ENCODE measurements at regions not wholly inside any gene's neighbourhood (a gene's known extent, or its start where the extent isn't known, plus 50 kb on each side); places are given as distances from the start of the nearest gene placed in this dataset.

DNA sequence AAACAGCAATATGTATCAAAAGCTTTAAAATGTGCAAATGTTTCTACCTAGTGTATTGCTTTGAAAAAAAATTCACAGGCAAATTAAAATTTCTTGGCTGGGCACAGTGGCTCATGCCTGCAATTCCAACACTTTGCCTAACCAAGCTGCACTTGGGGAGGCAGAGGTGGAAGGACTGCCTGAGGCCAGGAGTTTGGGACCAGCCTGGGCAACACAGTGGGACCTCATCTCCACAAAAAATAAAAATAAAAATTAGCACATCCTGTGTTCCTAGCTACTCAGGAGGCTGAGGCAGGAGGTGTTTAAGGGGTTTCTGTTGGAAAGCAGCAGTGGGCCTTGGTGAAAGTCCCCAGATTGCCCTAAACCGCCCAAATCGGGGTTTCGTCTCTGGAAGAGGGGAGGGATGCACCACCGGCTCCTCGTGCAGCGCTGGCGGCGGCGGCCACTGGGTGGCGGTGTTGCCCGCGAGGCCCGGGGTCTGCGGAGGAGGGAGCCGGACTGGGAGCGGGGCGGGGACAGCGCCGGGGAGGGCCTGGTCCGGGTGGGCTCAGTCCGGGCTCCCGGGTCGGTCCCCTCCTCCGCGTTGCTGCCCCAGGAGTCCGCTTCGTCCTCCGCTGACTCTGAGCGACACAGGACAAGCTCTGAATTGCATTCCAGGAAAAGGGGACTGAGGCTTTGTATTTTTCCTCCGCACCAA, 265.6 kb downstream of the AACS start:
- Histone ChIP-seq H3K4me1 (peaks cover 0 to 8% of the 10 kb centered on the region in 2 donors), H3K9me3 (no peaks in the 10 kb centered on the region), H3K27ac (no peak overlapping the region), H3K27me3 (peaks cover 0 to 13% (median 6%) of the 10 kb centered on the region in 3 donors), H3K36me3 (no peaks in the 10 kb centered on the region), H3K4me3 (peak overlapping the region; percentile 31 to 48 (median 33))
- no peak for TF ChIP-seq POLR2A (IDR thresholded peaks at IDR 0.05)
- TF ChIP-seq, protein P1, sequence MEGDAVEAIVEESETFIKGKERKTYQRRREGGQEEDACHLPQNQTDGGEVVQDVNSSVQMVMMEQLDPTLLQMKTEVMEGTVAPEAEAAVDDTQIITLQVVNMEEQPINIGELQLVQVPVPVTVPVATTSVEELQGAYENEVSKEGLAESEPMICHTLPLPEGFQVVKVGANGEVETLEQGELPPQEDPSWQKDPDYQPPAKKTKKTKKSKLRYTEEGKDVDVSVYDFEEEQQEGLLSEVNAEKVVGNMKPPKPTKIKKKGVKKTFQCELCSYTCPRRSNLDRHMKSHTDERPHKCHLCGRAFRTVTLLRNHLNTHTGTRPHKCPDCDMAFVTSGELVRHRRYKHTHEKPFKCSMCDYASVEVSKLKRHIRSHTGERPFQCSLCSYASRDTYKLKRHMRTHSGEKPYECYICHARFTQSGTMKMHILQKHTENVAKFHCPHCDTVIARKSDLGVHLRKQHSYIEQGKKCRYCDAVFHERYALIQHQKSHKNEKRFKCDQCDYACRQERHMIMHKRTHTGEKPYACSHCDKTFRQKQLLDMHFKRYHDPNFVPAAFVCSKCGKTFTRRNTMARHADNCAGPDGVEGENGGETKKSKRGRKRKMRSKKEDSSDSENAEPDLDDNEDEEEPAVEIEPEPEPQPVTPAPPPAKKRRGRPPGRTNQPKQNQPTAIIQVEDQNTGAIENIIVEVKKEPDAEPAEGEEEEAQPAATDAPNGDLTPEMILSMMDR (IDR thresholded peaks at IDR 0.05 in 4 of 5, conservative IDR thresholded peaks at IDR 0.05 in 1 of 5) = peak; percentile 29 to 68 (median 64)
- intact Hi-C loops (cut with DNase I; ENCODE audit: low total_unique reads) = no loop called here
- in situ Hi-C loops (cut with MboI; ENCODE audit: low sequenced_read_pairs in 4 of 4) = no loop called here
- DNase-seq (no peak), ATAC-seq (peak in 1 of 2 donors; percentile 47)

DNA sequence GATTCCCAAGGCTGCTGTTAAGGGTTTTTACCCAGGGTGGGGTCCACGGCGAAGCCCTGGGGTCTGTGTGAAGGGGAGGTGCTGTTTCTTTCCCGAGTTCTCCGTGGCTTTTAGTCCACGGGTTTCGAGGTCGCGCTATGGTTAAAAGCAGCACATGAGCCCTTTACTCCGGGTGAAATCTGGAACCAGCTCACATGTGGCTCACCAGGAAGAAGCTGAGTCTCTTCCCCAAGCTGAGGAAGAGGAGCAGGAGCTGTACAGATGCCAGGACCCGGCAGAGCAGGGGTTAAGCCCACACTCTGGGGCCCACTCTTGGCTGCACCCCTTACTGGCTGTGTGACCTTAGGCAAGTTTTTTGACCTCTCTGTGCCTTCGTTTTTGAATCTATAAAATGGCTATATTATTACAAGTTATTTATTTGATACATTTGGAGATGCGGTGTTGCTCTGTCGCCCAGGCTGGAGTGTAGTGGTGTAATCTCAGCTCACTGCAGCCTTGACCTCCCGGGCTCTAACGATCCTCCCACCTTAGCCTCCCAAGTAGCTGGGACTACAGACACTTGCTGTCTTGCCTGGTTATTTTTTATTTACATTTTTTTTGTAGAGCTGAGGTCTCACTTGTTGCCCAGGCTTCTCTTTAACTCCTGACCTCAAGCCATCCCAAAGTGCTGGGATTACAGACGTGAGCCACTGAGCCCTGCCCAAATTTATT, 266.3 kb downstream of the AACS start:
- DNase-seq (no peak), ATAC-seq (no peak)
- intact Hi-C loops (cut with DNase I; ENCODE audit: low total_unique reads) = no loop called here
- TF ChIP-seq, protein P1 (IDR thresholded peaks at IDR 0.05 in 4 of 5, conservative IDR thresholded peaks at IDR 0.05 in 1 of 5) = no peak
- no peak for TF ChIP-seq POLR2A (IDR thresholded peaks at IDR 0.05)
- Histone ChIP-seq H3K27me3 (peaks cover 0 to 13% (median 6%) of the 10 kb centered on the region in 3 donors), H3K36me3 (no peaks in the 10 kb centered on the region), H3K27ac (no peak overlapping the region), H3K4me3 (peak overlapping the region; percentile 31 to 48 (median 33)), H3K9me3 (no peaks in the 10 kb centered on the region), H3K4me1 (peaks cover 0 to 8% of the 10 kb centered on the region in 2 donors)
- in situ Hi-C loops (cut with MboI; ENCODE audit: low sequenced_read_pairs in 4 of 4) = no loop called here

DNA sequence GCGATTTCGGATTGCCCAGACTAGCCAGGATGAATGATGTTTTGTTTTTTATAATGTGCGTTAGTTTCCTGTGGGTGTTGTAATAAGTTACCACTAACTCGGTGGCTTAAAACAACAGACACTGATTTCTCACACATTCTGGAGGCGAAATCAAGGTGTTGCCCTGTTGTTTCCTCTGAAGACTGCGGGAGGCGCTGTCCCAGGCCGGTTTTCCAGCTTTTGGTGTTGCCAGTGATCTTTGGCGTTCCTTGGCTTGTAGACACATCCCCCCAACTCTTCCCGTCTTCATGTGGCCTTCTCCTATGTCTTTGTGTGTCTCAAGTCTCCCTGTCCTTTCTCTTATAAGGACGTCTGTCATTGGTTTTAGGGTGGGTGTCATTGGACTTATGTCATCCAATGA, 267.7 kb downstream of the AACS start:
- ATAC-seq (no peak), DNase-seq (no peak)
- in situ Hi-C loops (cut with MboI; ENCODE audit: low sequenced_read_pairs in 4 of 4) (no loop called here), intact Hi-C loops (cut with DNase I; ENCODE audit: low total_unique reads) (no loop called here)
- H3K4me1 ChIP-seq = peaks cover 0 to 8% of the 10 kb centered on the region in 2 donors
- peaks cover 0 to 13% (median 6%) of the 10 kb centered on the region in 3 donors for H3K27me3 ChIP-seq
- H3K9me3 ChIP-seq = no peaks in the 10 kb centered on the region
- H3K27ac ChIP-seq = no peak overlapping the region
- H3K4me3 ChIP-seq = no peak overlapping the region
- no peaks in the 10 kb centered on the region for H3K36me3 ChIP-seq
- TF ChIP-seq, protein P1 (IDR thresholded peaks at IDR 0.05 in 4 of 5, conservative IDR thresholded peaks at IDR 0.05 in 1 of 5) = no peak
- TF ChIP-seq POLR2A (IDR thresholded peaks at IDR 0.05) = no peak

DNA sequence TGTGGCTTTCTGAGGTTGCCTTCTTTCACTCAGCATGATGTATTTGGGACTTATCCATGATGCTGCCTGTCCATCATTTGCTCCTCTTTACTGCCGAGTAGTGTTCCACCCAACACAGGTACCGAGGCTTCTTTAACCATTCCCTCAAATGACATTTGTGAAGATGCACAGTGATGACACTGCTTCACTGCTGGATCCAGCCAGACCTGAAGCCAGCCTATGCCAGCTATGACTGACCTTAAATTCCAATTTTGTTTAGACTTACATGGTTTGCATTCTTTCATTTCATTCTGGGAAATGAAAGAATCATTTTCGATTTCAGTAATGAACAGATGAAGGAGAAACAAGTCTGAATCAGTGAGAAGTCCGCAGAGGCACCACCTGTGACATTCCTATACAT, 271.0 kb downstream of the AACS start:
- no peaks in the 10 kb centered on the region for H3K36me3 ChIP-seq
- H3K4me3 ChIP-seq = no peak overlapping the region
- TF ChIP-seq, protein P1 (IDR thresholded peaks at IDR 0.05 in 4 of 5, conservative IDR thresholded peaks at IDR 0.05 in 1 of 5) = no peak
- TF ChIP-seq POLR2A (IDR thresholded peaks at IDR 0.05) = no peak
- DNase-seq (no peak), ATAC-seq (no peak)
- no peaks in the 10 kb centered on the region for H3K9me3 ChIP-seq
- H3K27me3 ChIP-seq = no peaks in the 10 kb centered on the region
- intact Hi-C loops (cut with DNase I; ENCODE audit: low total_unique reads) (no loop called here), in situ Hi-C loops (cut with MboI; ENCODE audit: low sequenced_read_pairs in 4 of 4) (no loop called here)
- H3K27ac ChIP-seq = no peak overlapping the region
- peaks cover 0 to 2% of the 10 kb centered on the region in 2 donors for H3K4me1 ChIP-seq

Measured in gastrocnemius medialis (tissue), 4 donors.